Thyroid gland (tissue), 4 donors: ENCODE measurements at regions not wholly inside any gene's neighbourhood (a gene's known extent, or its start where the extent isn't known, plus 50 kb on each side); places are given as distances from the start of the nearest gene placed in this dataset.

ENCODE experiments used
- CTCF ChIP-seq, 6 experiments: fragments of 200-600 bp in 3 of 6; fragments of 450-650 bp in 3 of 6; sonication (generic) in 3 of 6; IDR thresholded peaks; one replicate each; pipeline ENCODE4 v1.5.1; 2016 to 2019; ENCODE audit warnings: antibody characterized with exemption in 6 of 6, mild to moderate bottlenecking in 2 of 6, inconsistent platforms in 1 of 6, moderate library complexity in 1 of 6
- POLR2A ChIP-seq, 2 donors: fragments of 450-650 bp; IDR thresholded peaks; one replicate each; pipeline ENCODE4 v1.6.1; 2017; ENCODE audit warnings: antibody characterized with exemption in 2 of 2, mild to moderate bottlenecking in 2 of 2, moderate library complexity in 1 of 2

GRCh38 chr4:59248313-59248712 lies 1951.8 kb upstream of the ADGRL3 start:
- TF ChIP-seq POLR2A (IDR thresholded peaks at IDR 0.05) (no peak), CTCF (IDR thresholded peaks at IDR 0.05) (no peak)
